Activated gamma-delta T cell (primary cell): ENCODE measurements at regions not wholly inside any gene's neighbourhood (a gene's known extent, or its start where the extent isn't known, plus 50 kb on each side); places are given as distances from the start of the nearest gene placed in this dataset.

Experiments
- DNase-seq: peaks from one replicate; lab custom pipeline; 2025; lab: John Stamatoyannopoulos, UW

DNA sequence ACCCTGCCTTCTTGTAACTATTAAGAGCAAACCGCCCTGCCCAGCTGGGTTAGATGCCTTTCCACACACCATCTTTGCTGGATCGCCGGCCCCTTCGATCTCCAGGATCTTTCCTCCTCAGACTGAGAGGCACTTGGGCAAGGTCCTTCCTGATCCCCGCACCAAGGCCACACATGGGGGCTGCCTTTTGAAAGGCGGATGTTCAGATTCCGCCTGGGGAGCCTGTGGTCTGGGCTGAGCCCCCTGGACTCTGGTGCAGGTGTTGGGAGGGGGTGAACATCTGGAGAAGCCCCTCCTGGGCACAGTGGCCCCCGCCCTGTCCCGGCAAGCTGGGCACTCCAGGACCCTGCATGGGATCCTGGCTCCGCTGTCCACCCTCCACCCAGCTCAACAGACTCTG, 135.4 kb upstream of the HDAC4 start:
- no peak for DNase-seq

DNA sequence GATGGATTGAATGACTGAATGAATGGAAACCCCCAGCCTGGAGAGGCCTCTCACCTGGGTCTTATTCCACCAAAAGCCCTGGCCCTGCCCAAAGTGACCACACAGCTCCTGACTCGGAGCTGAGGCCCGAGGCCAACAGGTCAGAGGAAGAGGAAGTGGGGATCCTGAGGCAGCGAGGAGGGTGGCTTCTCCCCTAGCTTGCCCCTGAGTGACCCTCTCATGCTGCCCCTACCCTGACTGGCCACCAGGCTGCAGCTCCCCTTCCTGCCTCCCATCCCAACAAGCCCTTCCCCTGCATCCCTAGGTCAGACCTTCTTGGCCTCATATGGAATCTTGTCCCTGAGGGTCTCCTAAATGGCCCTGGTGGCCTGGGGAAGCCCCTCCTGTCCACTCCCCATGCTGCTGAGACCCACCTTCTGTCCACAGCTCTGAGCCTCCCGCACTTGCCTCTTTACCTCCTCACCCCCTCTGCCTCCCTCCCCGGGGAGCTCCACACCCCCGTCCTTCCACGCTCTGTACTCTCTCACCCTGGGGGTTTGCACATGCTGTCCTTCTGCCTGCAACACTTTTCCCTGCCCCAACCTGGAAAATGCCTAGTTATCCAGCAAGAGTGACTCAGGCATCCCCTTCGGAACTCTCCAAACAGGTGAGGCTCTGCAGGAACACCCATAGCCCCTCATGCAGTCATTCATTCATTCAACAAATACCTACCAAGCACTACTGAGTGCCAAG, 134.8 kb upstream of the HDAC4 start:
- no peak for DNase-seq

DNA sequence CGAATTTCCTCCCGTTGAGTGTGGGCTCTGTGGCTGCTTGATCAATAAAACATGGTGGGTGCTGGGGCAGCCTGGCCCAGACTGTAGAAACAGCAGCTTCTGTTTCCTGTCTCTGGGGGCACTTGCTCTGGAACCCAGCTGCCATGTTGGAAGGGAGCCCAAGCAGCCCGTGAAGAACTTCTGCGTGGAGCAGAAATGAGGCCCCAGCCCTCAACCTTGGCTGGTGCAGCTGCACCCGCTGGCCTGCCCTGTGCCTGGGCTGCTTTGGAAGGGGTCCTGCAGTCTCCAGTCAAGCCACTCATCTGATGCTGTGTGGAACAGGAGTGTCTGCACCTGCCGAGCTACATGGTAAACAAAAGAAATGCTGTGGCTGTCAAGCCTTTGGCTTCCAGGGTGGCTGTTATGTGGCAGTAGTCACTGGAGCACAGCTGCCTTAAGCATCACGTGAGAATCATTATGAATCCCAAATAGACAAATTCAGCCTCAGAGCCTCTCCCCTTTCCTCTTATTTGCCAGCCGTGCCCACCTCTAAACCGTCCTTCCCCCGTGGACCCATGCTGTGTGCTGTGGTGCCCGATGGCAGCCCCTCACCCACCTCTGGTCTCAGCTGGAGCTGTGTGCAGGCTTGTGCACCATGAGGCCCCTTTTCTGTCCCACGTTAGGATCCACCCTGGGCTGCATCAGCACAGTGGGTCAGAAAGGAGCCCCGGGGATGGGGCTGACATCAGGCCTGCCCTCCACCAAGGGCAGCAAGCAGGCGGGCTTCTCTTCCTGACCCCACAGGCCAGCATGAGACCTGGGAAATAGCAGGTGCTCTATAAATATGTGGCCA, 134.0 kb upstream of the HDAC4 start:
- no peak for DNase-seq

DNA sequence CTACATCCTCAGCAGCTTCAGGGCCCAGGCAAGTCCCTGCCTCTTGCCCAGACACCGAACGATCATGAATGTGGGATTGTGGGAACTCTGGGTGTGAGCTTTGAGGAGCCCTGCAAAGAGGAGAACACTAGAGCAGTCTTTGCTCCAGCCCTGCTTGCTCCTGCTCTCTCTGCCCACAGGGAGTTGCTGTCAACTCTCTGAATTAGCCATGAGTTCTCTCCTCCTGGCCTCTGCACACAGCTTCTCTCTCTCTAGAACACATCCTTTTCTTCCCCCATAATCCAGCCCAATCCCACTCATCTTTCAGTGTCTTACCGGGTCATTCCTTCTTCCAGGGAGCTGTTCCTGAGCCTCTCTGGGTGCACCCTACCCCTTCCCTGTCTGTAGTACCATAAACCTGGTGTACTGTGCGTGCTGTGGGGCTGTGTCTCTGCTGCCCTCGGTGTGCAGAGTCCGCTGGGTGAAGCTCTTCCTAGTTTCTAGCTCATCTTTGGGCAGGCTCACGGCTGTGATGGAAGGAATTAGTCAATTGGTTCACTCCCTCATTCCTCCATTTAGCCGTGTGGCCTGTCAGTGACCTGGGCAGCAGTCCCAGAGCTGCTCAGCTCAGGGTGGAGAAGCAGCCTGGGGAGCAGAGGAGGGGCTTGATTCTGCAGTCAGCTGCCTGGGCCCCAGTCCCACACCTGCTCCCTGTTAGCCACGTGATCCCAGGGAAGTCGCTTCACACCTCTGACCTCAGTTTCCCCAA, 132.9 kb upstream of the HDAC4 start:
- DNase-seq, result no peak

DNA sequence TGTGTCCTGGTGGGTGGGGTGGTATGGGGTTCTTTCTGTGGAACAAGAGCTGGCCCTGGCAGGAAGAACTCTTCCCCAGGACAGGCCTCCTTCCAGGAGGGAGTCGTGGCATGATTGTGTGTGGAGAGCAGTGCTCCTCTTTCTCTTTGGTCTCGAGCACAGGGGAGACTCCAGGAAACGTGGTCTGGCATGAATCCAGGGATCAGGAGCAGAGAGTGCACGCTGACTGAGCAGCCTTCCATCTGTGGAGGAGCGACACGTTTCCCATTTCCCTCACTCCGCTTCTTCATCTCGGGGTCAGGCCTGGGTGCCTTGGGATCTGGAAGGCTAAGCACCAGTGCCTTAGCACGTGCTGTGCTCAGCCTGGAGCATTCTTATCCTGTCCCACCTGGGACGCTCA, 132.0 kb upstream of the HDAC4 start:
- DNase-seq, result no peak

DNA sequence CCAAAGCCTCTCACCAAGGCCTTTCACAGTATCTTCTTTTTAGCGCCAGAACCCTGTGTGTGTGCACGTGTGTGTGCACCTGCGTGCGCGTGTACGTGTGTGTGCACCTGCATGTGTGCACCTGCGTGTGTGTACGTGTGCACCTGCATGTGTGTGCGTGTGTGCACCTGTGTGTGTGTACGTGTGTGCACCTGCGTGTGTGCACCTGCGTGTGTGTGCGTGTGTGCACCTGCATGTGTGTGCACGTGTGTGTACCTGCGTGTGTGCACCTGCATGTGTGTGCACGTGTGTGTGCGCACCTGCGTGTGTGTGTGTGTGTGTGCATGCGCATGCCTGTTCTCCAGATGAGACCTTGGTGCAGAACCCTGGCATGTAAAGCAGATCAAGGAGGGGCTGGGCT, 131.4 kb upstream of the HDAC4 start:
- no peak for DNase-seq

DNA sequence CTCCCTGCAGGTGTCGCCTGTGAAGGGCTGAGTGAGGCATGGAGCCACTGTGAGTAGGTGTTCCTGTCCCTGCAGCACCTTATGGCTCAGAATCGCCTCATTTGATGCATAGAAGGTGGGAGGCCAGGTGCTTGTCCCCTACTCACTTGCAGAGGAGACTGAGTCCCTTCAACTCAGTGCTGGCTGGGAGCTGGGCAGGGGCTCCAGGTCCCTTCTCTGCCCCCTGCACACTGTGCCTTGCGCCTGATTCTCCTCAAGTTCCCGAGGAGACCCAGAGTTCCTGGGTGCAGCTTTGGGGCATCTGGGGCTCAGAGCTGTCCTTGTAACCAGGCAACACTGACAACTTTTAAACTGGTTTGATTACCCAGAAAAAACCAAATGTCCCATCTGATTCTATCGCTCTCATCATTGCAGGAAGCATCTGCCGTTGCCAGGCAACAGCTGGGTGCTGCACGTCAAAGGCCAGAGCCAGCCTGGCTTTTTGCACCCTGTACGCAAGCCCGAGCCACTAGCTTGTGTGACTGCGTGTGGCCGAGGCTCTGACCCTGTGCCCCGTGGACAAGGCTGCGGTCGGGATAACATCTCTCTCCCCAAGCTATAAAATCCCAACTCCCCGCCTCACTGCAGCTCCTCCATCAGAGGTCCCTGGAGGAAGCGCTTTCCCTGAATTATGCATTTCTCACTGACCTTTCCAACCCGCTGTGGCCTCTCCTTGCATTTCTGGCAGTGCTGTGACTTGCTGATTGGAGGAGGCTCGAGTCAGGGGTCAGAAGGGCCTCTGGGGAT, 130.8 kb upstream of the HDAC4 start:
- no peak for DNase-seq

DNA sequence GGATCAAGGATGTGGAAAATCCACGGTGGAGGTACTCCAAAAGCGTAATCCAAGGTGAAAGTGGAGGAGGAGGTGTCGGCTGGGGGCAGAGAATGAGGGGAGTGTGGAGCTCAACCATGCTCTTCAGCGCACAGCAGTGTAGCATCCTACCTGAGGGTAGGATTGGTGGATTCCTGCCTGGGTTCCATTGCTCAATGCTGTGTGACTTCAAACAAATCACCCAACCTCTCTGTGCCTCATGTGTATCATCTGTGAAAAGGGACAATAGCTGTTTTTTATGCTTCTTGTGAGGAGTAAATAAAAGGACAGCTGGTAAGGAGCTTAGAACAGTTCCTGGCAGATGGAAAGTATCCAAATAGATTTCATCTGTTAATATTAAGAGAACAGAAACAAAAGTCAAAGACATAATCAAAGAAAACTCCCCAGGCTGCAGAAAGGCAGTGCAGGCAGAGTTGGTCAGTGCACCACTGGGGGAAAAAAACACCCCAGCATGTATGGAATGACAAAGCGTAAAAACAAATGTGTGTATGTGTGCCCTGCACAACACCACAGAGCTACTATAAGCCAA, 130.0 kb upstream of the HDAC4 start:
- no peak for DNase-seq

DNA sequence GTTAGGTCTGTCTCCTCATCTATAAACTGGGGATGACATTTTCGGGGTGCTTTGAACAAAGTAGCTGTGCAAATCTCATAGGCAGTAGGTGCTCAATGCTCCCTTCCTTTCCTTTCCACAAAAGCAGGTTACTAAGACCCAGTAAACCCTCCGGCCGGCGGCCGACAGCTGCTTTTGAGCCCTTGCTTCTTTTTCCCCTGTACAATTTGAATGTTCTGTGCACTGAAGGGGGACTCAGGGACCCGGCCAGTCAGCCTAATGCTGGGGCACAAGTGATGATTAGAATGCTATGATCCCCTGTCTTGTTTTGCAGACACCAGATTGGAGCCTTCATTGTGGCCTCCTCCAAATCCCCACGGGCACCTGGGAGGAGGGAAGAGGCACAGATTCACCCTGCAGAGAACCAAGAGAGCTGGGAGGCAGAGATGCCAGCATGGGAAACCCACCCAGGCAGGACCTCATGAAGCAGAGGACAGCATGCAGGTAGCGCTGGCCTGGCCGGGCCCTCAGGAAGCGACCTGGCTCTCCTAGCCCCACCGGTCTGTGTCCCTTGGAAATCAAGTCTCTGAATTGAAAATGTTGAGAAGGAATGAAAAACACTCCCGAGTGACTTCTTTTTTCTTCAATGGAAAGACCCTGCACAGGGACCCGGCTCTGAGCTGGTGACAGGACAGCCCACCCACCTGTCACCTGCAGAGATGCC, 128.6 kb upstream of the HDAC4 start:
- DNase-seq, result no peak

DNA sequence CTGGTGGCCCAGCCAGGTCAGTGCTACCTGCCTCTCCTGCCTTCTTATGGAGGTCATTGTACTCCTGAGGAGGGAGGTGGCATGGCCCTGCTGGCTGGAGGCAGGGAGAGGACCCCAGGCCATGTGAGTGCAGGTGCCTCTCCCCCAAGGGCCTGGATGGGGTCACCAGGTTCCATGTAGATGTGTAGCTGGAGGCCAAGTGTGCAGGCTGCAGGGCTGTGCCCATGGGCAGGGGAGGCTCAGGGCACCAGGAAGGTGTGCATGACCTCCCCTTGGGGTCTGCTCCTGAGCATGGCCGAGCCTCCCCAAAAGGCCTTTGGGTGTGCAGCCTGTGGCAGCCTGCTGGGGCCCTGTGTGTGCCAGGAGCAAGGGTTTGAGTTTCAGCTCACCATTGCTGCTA, 128.1 kb upstream of the HDAC4 start:
- DNase-seq, result no peak

DNA sequence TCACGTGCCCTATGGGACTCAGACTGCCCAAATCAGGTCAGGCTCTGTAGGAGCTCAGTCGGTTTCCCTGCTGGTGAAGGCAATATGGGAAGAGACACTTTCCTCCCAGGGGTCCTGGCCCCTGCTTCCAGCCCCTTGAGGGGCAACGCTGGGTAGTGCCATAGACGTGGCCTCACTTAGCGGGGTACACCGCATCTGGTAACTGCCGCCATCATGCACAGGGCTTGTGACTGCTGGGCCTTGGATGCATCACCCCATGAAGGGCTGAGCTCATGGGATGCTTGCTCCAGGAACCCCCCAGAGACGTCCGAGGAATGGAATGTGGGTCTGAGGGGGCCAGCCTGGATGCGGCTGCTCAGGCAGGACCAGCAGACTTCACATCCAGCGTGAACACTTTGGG, 127.3 kb upstream of the HDAC4 start:
- DNase-seq, result no peak

DNA sequence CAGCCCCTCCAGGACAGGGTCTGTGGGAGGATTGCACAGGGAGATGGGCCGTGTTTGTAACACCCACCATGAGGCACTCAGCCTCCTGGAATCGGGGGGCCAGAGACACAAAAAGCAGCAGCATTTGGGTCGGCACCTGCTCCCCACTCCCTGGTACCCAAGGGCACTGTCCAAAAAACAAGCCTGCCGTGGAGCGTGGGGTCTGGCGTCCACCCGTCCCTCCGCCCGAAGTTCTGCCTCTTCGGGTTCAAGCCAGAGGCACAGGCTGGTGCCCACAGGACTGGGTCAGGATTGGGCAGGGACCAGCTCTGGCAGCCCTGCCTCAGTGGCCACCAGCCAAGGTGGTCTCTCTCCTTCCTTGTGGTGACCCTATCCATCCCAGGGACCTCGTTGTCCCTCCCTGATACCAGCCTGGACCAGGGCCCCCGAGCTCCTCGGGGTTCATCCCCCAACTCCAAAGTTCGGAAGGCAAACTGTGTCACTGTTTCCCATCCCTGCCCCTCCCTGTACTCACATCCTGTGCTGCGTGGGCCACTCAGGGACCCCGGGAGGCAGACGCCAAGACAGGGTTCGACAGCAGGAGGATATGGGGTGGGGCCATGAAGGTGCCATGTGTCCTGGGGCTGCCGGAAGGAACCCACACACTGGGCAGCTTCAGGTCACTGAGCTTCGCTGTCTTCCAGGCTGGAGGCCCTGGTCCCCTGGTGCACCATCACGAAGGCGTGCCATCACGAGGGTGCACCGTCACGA, 126.0 kb upstream of the HDAC4 start:
- DNase-seq, result no peak

DNA sequence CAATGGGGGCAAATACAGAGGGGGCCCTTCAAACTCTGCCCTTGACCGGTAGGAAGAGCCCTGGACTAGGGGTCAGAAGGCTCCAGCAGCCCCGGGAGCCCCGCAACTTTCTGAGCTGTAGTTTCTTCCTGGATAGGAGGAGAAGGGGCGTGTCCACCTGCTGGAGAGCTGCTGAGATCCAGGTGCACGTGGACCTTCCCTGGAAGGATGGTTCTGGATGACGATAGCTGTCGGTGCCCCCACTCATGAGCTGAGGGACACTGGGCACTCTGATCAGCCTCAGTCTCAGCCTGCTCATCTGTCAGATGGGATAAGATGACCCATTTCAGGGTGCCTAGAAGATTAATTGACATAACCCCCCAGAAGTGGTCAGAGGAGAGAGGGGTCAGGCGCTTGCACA, 125.2 kb upstream of the HDAC4 start:
- DNase-seq, result no peak

DNA sequence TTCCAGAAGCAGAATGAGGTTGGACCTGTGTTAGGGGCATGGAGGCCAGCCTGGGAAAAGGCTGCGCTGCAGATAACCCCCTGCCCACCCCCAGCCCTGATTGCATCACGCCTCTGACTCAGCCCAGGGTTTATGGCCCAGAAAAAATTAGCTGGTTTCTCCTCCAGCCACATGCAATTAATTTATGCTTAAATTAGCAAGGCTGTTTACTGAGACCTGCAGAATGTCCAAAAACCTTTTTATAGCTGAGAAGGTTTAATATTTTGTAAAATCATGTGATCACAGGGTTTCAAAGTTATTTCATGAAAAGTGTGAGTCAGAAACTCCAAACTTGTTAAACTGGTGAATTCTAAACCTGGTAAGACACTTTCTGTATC, 123.1 kb upstream of the HDAC4 start:
- DNase-seq, result no peak

DNA sequence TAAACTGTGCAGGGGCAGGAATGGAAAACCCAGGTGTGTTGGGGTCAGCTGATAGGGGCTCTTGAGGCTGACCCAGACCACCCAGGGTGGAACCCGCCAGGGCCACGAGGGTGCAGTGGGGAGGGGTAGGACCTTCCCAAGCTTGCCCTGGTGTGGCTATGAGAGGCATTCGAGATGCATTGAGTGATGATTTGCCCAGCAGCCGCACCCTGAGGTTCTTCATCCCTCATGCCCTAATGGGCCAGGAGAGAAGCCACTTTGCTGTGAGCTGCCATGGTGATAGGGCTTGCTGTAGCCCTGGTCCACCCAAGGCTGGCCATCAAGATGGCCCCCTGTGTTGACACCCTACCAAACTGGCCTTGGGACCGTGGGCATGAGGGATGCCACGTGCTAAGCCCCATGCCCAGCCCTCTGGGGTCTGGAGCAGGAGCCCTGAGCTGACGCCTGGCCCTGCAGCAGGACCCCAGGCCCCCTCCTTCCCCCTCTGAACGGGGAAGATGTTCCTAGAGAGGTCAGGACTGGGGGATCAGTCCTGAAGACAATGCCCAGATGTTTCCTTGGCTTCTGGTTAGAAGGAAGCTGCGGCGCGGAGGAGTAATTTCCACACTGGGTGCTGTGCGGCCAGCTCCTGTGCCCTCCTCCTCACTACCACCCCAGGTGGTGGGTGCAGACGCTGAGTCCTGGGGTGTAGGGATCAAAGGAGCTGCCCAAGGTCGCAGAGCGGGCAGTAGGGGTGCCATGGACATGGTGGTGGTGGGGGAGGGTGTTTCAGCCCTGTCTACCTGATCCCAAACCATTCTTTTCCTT, 122.5 kb upstream of the HDAC4 start:
- DNase-seq, result no peak

DNA sequence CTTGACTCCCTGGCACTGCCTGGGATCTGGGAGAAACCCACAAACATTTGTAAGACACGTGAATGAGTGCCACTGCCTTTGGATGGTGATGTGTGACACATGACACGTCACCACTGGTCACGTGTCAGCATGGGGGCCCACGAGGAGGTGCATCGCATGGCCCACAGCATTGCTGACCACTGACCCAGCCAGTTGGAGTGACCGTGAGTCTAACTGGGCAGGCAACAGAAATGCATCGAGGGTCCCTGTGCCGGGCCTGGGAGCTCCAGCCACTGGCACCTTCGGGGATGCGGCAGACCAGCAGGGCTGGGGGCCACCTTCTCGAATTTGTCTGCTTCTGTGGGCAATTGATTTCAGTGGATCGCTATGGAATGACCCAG, 121.9 kb upstream of the HDAC4 start:
- DNase-seq, result no peak

DNA sequence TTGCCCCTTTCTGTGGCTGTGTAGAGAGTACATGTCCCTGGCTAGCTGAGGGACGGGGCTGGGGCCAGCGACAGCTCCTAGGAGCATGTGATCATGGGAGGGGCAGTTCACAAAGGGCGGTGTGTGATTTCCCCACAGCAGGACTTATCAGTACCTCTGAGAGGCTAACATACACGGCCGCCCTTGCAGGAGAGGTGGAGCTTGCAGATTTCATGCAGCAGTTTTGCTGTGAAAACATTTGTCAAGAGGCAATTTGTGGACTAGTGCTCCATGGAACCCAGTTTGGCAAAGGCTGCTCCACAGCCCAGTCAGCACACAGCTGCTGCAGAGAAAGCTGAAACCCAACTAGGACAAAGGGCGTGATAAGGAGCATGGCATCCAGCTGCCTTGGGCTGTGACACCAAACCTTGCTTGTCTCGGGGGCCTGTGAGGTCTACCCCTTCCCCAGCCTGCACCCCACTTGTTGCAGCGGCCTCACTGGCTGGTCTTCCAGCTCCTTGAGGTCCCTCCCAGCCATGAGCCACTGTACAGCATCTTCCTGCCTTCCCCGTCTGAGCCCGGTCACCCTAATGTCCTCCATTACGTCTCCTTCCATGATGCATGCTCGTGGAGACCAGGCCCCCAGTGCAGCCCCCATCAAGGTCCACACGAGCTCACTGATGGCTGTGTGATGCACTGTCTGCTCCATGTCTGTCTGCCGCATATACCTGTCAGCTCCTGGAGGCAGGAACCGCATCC, 121.4 kb upstream of the HDAC4 start:
- no peak for DNase-seq

DNA sequence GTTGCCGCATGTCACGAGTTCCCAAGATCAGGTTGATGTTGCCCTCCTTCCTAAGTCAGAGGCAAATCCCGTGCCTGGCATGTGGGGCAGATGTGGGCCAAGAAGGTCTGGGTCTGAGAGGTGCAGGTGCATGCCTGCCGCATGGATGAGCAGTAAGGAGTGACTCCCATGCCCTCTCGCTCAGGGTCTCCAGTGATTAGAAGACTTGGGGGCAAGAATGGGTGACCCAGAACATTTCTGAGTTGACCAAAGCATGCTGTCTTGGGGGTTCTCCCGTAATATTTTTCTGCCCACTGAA, 120.6 kb upstream of the HDAC4 start:
- DNase-seq, result no peak
